ENCODE measurements at regions not wholly inside any gene's neighbourhood (a gene's known extent, or its start where the extent isn't known, plus 50 kb on each side); places are given as distances from the start of the nearest gene placed in this dataset.

DNA sequence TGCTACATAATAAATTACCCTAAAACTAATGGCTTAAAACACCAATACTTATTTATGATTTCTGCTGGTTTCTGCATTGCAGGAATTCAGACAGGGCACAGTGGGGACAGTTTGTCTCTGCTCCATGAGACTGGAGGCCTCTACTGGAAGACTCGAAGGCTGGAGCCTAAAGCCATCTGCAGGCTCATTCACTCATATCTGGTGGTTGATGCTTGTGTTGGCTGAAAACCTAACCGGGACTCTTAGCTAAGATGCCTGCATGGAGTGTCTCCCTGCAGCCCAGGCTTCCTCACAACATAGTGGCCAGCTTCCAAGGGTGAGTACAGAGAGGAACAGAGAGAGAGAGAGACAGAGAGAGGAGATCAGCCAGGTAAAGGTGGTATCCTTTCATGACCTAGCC lies 195.5 kb upstream of the FOXA2 start:
- no peaks in the 10 kb centered on the region for H3K9me3 Mint-ChIP-seq
- H3K9me3 ChIP-seq (ENCODE audit: low read depth): no peaks in the 10 kb centered on the region
- no peaks in the 10 kb centered on the region for H3K79me2 ChIP-seq (ENCODE audit: low read depth)
- peaks cover under 1% of the 10 kb centered on the region for H3K27me3 Mint-ChIP-seq (ENCODE audit: insufficient read depth, low read depth)
- no peaks in the 10 kb centered on the region for H3K36me3 ChIP-seq
- H3F3A ChIP-seq (ENCODE audit: low read depth): no peaks in the 10 kb centered on the region
- no peak overlapping the region for H3K9ac ChIP-seq
- no peak overlapping the region for H3K4me3 ChIP-seq
- no peak for TF ChIP-seq EZH2 (IDR thresholded peaks at IDR 0.05)
- TF ChIP-seq, protein P1, sequence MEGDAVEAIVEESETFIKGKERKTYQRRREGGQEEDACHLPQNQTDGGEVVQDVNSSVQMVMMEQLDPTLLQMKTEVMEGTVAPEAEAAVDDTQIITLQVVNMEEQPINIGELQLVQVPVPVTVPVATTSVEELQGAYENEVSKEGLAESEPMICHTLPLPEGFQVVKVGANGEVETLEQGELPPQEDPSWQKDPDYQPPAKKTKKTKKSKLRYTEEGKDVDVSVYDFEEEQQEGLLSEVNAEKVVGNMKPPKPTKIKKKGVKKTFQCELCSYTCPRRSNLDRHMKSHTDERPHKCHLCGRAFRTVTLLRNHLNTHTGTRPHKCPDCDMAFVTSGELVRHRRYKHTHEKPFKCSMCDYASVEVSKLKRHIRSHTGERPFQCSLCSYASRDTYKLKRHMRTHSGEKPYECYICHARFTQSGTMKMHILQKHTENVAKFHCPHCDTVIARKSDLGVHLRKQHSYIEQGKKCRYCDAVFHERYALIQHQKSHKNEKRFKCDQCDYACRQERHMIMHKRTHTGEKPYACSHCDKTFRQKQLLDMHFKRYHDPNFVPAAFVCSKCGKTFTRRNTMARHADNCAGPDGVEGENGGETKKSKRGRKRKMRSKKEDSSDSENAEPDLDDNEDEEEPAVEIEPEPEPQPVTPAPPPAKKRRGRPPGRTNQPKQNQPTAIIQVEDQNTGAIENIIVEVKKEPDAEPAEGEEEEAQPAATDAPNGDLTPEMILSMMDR (IDR thresholded peaks at IDR 0.05): no peak
- H3K4me1 ChIP-seq: no peaks in the 10 kb centered on the region
- H4K20me1 ChIP-seq (ENCODE audit: low read depth): no peaks in the 10 kb centered on the region
- H3K36me3 Mint-ChIP-seq: no peaks in the 10 kb centered on the region
- H3K27me3 ChIP-seq: no peaks in the 10 kb centered on the region
- no peak overlapping the region for H3K4me2 ChIP-seq
- no peak overlapping the region for H3K27ac Mint-ChIP-seq
- no peak overlapping the region for H3K4me3 Mint-ChIP-seq
- H3K27ac ChIP-seq: no peak overlapping the region
- no peak for DNase-seq (ENCODE audit: low spot score)
- peaks cover 8% of the 10 kb centered on the region for H3K4me1 Mint-ChIP-seq
- no peak overlapping the region for H2AFZ ChIP-seq (replicated peaks)

DNA sequence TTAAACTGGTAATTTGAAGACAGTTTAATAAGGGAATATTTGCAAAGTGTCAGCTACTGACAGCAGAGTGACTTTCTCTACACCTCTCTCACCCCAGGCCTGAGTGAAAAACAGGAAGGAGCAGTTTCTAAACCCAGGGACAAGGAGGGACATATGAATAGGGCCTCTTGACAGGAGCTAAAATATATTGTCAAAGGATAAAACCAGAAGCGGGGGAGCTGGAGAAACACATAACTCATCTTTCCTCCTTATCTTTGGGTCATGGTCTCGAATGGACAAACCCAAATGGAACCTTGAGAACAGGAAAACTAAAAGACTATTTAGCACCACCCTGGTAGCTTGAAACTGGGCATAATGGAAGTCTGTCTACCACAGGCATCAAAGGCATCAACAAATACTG lies 197.5 kb upstream of the FOXA2 start:
- H2AFZ ChIP-seq (replicated peaks): no peak overlapping the region
- H3K9me3 Mint-ChIP-seq: no peaks in the 10 kb centered on the region
- H3K9ac ChIP-seq: no peak overlapping the region
- no peaks in the 10 kb centered on the region for H3K4me1 Mint-ChIP-seq
- TF ChIP-seq EZH2phosphoT487 (IDR thresholded peaks at IDR 0.05) (no peak), EZH2 (IDR thresholded peaks at IDR 0.05) (no peak)
- TF ChIP-seq, protein P1 (IDR thresholded peaks at IDR 0.05): no peak
- H3K9me3 ChIP-seq (ENCODE audit: low read depth): no peaks in the 10 kb centered on the region
- no peak overlapping the region for H3K27ac ChIP-seq
- H3K36me3 ChIP-seq: no peaks in the 10 kb centered on the region
- H3K4me1 ChIP-seq: no peaks in the 10 kb centered on the region
- no peak overlapping the region for H3K4me3 ChIP-seq
- H3K36me3 Mint-ChIP-seq: no peaks in the 10 kb centered on the region
- no peaks in the 10 kb centered on the region for H3K27me3 Mint-ChIP-seq (ENCODE audit: insufficient read depth, low read depth)
- no peaks in the 10 kb centered on the region for H3K79me2 ChIP-seq (ENCODE audit: low read depth)
- H4K20me1 ChIP-seq (ENCODE audit: low read depth): no peaks in the 10 kb centered on the region
- H3F3A ChIP-seq (ENCODE audit: low read depth): no peaks in the 10 kb centered on the region
- H3K27me3 ChIP-seq: no peaks in the 10 kb centered on the region
- H3K27ac Mint-ChIP-seq: no peak overlapping the region
- no peak for DNase-seq (ENCODE audit: low spot score)
- H3K4me2 ChIP-seq: no peak overlapping the region
- no peak overlapping the region for H3K4me3 Mint-ChIP-seq

DNA sequence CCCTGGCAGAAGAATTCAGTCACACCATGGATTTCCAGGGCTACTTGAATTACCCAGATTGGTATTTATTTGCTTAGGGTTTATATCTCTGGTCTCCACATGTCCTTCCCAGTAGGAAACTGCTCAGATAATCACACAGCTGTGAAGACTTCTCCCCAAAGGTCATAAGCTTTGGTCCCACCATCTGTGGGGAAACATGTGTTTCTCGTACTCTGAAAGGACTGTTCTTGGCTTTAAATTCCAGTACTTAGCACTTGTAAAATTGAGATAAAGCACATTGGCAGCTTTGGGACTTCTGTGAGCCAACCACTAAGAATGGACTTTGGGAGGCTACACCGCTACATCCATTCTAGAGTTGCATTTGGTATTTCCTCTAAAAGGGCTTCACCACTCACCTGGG lies 205.3 kb upstream of the FOXA2 start:
- TF ChIP-seq, protein P1 (IDR thresholded peaks at IDR 0.05): no peak
- no peak for TF ChIP-seq EZH2phosphoT487 (IDR thresholded peaks at IDR 0.05)
- Mint-ChIP-seq H3K9me3 (no peaks in the 10 kb centered on the region), H3K4me3 (no peak overlapping the region), H3K4me1 (peaks cover 11% of the 10 kb centered on the region), H3K36me3 (no peaks in the 10 kb centered on the region), H3K27me3 (ENCODE audit: insufficient read depth, low read depth) (peaks cover 8% of the 10 kb centered on the region), H3K27ac (peak overlapping the region; percentile 51)
- Histone ChIP-seq H2AFZ (replicated peaks) (no peak overlapping the region), H3K4me2 (no peak overlapping the region), H3K9me3 (ENCODE audit: low read depth) (no peaks in the 10 kb centered on the region), H3K4me3 (no peak overlapping the region), H3K9ac (no peak overlapping the region), H3K36me3 (no peaks in the 10 kb centered on the region), H3K79me2 (ENCODE audit: low read depth) (no peaks in the 10 kb centered on the region), H3K27me3 (no peaks in the 10 kb centered on the region), H3K4me1 (peaks cover 8% of the 10 kb centered on the region), H3F3A (ENCODE audit: low read depth) (no peaks in the 10 kb centered on the region), H4K20me1 (ENCODE audit: low read depth) (no peaks in the 10 kb centered on the region), H3K27ac (no peak overlapping the region)
- DNase-seq (ENCODE audit: low spot score): no peak

DNA sequence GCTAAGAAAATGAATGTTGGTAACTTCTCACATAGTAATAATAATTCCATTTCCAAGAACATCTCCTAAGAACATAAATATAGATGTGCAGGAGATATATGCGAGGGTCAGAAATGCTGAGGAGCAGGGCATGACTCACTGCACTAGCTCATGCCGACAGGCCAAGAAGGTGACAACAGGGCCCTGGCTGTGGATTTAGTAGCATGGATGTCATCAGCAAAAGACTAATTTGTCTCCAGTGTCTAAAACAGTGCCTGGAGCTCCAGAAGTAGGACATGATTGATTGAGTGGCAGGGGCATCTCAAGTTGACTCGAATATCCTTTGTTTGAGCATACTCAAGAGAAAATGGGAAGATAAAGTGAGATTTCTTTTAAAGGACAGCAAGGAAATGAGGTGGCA lies 207.0 kb upstream of the FOXA2 start:
- H3K27me3 Mint-ChIP-seq (ENCODE audit: insufficient read depth, low read depth): peaks cover 10% of the 10 kb centered on the region
- no peaks in the 10 kb centered on the region for H4K20me1 ChIP-seq (ENCODE audit: low read depth)
- H3K9me3 Mint-ChIP-seq: no peaks in the 10 kb centered on the region
- no peak overlapping the region for H3K27ac ChIP-seq
- H3K36me3 ChIP-seq: no peaks in the 10 kb centered on the region
- no peak overlapping the region for H2AFZ ChIP-seq (replicated peaks)
- H3K36me3 Mint-ChIP-seq: no peaks in the 10 kb centered on the region
- peaks cover 11% of the 10 kb centered on the region for H3K4me1 ChIP-seq
- H3K4me3 ChIP-seq: no peak overlapping the region
- H3K9me3 ChIP-seq (ENCODE audit: low read depth): no peaks in the 10 kb centered on the region
- no peaks in the 10 kb centered on the region for H3K79me2 ChIP-seq (ENCODE audit: low read depth)
- TF ChIP-seq EZH2phosphoT487 (IDR thresholded peaks at IDR 0.05) (no peak), EZH2 (IDR thresholded peaks at IDR 0.05) (no peak)
- TF ChIP-seq, protein P1 (IDR thresholded peaks at IDR 0.05): no peak
- H3K27me3 ChIP-seq: no peaks in the 10 kb centered on the region
- DNase-seq (ENCODE audit: low spot score): no peak
- no peak overlapping the region for H3K9ac ChIP-seq
- no peaks in the 10 kb centered on the region for H3F3A ChIP-seq (ENCODE audit: low read depth)
- no peak overlapping the region for H3K4me3 Mint-ChIP-seq
- H3K4me2 ChIP-seq: no peak overlapping the region
- no peak overlapping the region for H3K27ac Mint-ChIP-seq
- H3K4me1 Mint-ChIP-seq: peaks cover 15% of the 10 kb centered on the region
